GM12875 (cell line): ENCODE measurements at regions not wholly inside any gene's neighbourhood (a gene's known extent, or its start where the extent isn't known, plus 50 kb on each side); places are given as distances from the start of the nearest gene placed in this dataset.

ENCODE experiments used
- H3K4me3 ChIP-seq: one replicate; pipeline ENCODE4 v1.5.1; 2011; ENCODE audit warnings: low read depth, low read length, control low read depth
- TF ChIP-seq, protein P1 (sequence below): IDR thresholded peaks from 2 replicates; pipeline ENCODE4 v1.5.1; 2011; ENCODE audit warnings: low read depth, mild to moderate bottlenecking, control low read depth, inconsistent platforms, low read length, moderate library complexity, borderline replicate concordance; ENCODE audit not compliant: insufficient read depth

- TF ChIP-seq, protein P1, sequence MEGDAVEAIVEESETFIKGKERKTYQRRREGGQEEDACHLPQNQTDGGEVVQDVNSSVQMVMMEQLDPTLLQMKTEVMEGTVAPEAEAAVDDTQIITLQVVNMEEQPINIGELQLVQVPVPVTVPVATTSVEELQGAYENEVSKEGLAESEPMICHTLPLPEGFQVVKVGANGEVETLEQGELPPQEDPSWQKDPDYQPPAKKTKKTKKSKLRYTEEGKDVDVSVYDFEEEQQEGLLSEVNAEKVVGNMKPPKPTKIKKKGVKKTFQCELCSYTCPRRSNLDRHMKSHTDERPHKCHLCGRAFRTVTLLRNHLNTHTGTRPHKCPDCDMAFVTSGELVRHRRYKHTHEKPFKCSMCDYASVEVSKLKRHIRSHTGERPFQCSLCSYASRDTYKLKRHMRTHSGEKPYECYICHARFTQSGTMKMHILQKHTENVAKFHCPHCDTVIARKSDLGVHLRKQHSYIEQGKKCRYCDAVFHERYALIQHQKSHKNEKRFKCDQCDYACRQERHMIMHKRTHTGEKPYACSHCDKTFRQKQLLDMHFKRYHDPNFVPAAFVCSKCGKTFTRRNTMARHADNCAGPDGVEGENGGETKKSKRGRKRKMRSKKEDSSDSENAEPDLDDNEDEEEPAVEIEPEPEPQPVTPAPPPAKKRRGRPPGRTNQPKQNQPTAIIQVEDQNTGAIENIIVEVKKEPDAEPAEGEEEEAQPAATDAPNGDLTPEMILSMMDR, result no peak
- no peak overlapping the region for H3K4me3 ChIP-seq
These were observed 143.1 kb upstream of the CARD18 start for GRCh38 chr11:105282658-105283057.

DNA sequence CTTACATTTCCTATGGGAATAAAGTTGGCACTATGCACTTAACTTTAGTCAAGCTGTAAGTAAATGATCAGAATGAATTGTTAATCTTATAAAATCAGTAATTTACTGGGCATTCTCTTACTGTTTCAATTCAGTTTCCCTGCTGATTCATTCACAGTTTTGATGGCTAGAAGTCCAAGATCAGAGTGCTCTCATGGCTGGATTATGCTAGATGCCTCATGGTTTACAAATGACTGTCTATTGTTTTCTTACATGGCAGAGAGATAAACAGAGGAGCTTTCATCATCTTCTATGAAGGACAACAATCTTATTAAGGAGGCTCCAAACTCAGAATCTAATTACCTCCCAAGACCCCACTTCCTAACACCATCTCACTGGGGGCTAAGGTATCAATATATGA is 135.1 kb upstream of the CARD18 start:
- TF ChIP-seq, protein P1, result no peak
- no peak overlapping the region for H3K4me3 ChIP-seq

DNA sequence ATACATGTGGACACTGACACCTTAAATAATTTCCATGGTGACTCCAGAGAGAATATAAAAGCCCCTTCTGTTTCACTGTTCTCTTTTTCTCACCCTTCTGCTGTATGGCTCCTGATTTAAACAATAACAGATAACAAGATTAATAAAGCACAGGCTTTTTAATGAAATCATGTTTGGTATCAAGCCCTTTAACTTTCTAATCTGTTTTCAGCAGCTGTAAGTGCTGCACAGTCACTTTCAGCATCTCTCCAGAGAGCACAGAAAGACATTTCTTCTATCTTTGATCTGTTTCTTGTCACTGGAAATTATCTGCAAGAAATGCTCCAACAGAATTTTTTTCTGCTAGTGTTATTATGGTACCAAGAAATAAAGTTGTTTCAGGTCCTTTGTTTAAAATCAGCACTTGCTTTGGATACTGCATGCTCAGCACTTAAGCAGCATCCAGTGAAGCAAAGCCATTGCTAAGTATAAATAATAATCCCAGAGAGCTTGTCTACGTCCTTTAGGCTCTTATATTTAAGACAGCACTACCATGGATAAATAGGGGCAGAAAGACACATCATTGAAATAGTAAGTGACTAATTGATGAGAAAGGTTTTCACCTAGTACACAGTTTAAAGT is 134.2 kb upstream of the CARD18 start:
- no peak overlapping the region for H3K4me3 ChIP-seq
- TF ChIP-seq, protein P1, result no peak

GRCh38 chr11:105269862-105270261 is 130.3 kb upstream of the CARD18 start:
- TF ChIP-seq, protein P1, result no peak
- no peak overlapping the region for H3K4me3 ChIP-seq

DNA sequence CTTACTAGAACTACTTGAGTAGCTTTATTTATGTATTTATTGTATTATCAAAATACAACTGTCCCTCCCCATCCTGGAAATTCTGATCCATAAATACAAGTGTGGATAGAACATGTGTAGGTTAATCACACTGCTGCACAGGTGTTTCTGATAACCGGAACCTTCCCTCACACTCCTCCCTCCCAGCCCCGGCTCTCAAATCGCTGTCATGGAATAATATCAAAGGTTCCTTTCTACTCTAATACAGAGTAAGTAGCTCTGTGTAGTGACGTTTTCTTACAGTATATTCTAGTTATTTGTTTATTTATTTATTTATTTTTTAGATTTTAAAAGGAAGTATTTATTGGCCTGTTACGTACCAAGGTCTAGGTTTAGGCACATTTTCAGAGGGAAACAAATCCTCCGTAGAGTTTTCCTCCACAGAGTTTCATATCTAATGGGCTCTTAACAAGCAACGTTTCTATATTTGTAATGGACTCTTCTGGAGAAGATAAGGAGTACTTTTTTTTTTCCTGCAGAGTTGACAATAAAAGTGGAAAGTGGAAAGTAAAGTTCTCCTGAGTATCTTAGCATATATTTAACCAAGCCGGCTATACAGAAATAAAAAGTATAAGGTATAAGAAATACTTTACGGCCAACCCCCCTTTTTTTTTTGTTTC is 129.0 kb upstream of the CARD18 start:
- TF ChIP-seq, protein P1, result no peak
- no peak overlapping the region for H3K4me3 ChIP-seq

DNA sequence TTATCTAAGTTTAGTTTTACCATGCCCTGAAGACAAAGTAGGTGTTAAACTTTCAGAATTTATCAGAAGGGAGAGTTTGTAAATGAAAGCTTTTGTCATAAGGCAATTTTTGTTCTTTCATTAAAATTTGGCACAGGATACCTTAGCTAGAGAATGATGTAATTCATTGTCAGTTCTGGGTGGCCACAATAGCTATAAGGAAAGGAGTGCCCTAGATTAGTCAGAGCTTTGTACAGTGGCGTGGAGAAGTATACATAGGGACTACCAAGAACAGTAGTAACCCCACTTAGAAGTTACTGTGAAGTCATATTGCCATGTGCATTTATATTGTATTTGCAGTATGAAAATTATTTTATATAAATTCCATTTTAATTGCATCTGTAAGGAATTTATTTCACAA is 126.3 kb upstream of the CARD18 start:
- TF ChIP-seq, protein P1, result no peak
- no peak overlapping the region for H3K4me3 ChIP-seq

- no peak overlapping the region for H3K4me3 ChIP-seq
- TF ChIP-seq, protein P1, result no peak
These were observed 121.4 kb upstream of the CARD18 start for GRCh38 chr11:105260976-105261375.
